Stimulated activated CD8-positive, alpha-beta memory T cell treated with anti-CD3 and anti-CD28 coated beads, Interleukin-4, amount 100 ng/mL, for 24 hours (primary cell): ENCODE measurements at regions not wholly inside any gene's neighbourhood (a gene's known extent, or its start where the extent isn't known, plus 50 kb on each side); places are given as distances from the start of the nearest gene placed in this dataset.

Experiments used
- DNase-seq: peaks from one replicate; pipeline ENCODE4 v3.0.0-alpha.2; 2020; ENCODE audit warnings: low read depth

DNA sequence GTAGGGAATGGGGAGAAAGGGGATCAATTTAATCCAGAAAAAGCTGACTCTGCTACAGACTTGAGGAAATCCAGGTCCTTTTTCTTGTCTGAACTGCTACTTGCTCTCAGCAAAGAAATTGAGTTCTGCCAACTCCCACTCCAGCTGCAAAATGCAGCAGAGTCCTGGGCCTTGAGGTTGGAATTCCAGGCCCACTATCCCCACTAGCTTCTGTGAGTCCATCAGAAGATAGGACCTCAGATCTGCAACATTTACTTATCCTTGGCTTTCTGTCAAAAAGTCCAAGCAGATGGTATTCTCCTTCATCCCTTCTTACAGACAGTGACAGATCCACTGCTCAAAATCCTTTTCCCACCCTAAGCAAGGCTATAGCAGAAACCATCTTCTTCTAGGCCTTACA is 219.2 kb downstream of the ARHGAP12 start:
- DNase-seq, result no peak

DNA sequence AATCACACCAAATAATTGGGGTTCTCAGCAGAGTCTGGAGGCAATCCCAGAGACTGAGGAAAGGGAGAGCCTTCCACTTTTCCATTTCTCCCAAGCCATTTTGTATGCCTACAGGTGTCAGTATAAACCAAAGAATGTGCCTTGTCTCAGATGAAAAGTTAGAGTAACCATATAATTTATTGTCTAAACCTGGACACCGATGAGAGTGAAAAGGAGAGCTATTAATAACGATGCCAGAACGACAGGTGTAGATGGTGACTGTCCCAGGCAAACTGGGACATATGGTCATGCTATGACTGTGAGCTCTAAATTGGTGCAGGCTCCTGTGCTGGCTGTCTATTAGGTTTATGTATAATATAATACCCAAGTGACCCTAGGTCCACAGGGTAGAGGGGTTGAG is 219.6 kb downstream of the ARHGAP12 start:
- no peak for DNase-seq

GRCh38 chr10:31708474-31708873 is 220.2 kb downstream of the ARHGAP12 start:
- DNase-seq, result no peak

DNA sequence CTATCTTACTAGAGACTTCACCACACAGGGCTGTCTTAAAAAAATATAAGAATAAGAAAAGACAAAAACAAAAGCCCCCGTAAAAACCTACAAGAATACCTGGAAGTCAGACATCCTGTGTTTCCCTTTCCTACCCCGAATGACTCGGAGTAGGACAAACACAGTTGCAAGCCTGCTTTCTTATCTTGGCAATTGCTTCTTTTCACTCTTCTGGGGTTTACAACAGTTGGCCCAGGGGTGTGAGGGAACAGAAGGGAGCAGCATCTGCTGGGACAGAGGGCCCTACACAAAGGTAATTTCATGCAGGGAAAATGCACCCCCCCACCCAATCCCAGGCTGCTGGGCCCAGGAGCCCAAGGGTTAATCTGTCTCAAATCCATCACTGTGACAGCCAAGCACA is 220.6 kb downstream of the ARHGAP12 start:
- no peak for DNase-seq

DNA sequence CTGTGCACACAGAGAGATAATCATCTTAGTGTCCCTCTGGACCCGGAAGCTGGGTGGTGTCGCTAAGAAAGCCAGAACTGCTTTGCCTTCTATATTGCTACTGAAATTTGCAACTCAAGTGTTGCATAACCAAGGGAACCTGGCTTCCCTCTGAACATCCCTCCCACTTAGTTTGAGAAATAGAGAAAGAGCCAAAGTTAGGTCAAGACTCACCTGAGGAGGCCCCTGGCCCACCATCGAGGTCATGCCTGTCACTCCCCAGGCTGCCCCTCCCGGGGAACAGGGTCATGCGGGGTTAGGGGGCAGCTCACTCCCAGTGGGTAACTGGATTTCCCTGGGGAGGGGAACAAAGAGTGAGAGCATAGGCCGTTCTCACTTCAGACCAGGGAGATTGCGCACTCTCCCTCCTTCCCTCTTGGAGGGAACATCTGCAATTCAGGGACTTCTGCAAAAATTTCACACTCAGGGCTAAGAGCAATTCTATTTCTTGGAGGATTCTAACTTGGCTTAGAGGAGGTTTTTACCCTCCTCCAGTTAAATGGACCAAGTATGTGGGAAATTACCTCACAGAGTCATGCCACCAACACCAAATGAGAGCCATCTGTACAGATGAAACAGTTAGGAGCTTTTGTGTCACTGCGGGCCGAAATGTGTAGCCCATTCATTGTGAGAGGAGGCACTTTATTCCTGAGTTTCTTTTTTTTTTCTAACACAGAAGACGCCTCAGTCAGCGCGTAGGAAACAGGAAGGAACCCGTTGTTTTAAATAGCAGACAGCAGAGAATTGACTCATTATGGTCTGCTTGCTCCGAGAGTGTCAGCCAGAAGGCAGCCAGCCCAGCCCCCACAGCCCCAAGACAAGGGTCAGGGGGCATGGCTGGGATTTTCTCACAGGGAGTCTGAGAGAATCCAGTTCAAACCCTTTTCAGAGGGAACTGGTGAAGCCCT is 221.3 kb downstream of the ARHGAP12 start:
- peak; percentile 18 for DNase-seq

DNA sequence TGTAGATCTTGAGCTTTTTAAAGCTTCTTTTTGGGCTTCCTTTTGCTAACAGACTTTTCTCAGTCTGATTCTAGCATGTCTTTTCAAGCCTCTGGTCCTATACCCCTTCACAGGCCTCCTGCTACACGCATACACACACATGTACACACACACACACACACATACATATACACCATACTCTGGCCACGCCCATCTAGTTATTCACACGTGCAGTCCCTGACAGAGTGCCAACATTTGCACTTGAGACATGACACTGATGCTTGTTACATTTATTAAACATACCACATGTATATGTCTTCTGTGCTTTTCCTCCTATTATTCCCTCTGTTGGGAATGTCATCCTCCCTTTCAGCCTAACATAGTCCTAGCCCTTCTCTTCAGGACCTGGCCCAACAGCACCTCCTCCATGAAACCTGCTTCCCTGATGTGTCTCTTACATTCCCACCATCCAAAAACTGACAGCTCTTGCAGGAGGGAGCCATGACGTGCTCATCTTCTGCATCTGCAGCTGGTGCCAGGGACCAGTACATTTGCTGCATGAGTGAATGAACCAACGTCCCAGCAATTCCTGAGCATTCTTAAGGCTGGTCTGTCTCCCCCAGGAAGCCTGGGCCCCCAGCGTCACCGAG is 222.1 kb downstream of the ARHGAP12 start:
- DNase-seq, result no peak

DNA sequence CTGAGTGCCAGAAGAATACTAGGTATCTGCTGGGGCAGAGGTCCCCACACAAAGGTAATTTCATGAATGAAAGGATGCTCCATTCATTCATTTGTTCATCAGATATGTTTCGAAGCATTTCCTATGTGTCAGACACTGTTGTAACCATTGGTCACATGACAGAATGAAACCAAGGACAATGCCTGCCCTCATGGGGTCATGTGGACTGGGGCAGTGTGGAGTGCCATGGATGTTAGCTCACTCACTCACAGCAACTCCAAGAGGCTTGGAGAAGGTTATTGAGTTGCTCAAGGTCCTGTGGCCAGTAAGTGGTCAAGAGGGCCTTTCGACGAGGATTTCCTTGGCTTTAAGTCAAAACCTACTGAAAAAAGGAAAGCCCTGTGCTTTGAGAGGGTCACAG is 223.5 kb downstream of the ARHGAP12 start:
- DNase-seq, result no peak

DNA sequence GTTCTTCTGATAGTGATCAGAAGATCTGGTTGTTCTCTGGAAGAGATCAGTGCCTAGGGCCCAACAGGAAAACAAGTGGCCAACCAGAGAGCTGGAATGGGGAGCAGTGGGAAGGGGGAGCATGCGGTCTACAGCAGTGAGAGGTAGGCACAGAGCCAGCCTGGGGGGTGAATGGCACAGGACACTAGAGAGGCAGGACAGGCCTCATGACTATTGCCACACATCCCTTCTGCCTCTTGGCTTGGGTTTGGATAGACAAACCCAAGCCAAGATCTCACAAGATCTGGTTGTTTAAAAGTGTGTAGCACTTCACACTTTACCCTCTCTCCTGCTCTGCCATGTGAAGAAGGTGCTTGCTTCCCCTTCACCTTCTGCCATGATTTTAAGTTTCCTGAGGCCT is 224.4 kb downstream of the ARHGAP12 start:
- no peak for DNase-seq

DNA sequence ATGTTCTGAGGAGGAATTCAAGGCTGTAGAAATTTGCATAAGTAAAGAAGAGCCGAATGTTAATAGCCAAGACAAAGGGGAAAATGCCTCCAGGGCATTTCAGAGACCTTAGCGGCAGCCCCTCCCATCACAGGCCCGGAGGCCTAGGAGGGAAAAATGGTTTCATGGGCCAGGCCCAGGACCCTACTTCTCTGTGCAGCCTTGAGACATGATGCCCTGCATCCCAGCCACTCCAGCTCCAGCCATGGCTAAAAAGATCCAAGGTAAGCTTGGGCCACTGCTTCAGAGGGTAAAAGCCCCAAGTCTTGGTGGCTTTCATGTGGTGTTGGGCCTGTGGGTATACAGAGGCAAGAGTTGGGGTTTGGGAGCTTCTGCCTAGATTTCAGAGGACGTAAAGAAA is 225.7 kb downstream of the ARHGAP12 start:
- DNase-seq, result no peak

DNA sequence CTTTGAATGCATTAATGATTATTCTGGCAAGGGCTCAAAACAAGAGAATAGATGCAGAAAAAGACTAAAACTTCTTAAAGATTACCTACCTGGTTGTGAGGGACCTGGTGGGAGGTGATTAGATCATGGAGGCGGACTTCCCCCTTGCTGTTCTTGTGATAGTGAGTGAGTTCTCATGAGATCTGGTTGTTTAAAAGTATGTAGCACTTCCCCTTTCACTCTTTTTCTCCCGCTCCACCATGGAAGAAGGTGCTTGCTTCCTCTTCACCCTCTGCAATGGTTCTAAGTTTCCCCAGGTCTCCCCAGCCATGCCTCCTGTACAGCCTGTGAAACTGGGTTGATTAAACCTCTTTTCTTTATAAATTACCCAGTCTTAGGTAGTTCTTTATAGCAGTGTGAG is 226.6 kb downstream of the ARHGAP12 start:
- no peak for DNase-seq

DNA sequence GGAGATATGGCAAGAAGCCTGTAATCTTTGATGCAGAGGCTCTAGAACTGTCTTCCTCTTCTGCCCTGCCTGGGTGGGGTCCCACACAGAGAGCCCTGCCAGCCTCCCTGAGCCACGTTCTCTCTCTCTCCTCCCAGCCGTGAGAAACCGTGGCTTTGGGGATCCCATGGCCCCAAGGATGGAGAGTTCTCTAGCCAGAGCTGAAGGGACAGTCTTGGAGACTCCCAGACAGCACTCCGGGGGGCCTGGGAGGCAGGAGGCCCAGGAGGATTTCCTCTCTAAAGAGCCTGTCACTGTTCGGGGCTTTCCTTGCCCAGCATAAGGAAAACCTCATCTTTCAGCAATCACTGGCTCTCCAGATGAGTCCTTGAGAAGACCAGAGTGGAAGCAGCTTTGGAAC is 227.1 kb downstream of the ARHGAP12 start:
- no peak for DNase-seq

DNA sequence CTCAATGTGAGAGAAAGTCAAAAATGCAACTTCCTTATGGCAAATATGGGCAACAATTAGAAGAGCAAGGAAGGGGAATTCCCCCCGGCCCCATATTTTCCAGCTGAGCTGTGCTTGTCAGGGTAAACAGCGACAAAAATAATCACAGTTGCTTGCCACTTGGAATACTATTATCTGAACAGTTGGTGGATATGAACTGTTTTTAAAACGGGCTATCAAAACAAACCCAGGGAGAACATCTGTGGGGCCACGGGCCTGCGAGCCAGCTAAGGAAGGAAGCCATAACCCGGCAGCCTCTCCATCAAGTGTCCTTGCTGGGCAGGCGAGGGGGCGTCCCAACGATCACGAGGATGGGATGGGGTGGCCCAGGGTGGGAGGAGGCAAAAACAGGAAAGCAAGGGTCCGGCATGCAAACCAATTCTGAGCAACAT is 228.4 kb downstream of the ARHGAP12 start:
- DNase-seq, result no peak

DNA sequence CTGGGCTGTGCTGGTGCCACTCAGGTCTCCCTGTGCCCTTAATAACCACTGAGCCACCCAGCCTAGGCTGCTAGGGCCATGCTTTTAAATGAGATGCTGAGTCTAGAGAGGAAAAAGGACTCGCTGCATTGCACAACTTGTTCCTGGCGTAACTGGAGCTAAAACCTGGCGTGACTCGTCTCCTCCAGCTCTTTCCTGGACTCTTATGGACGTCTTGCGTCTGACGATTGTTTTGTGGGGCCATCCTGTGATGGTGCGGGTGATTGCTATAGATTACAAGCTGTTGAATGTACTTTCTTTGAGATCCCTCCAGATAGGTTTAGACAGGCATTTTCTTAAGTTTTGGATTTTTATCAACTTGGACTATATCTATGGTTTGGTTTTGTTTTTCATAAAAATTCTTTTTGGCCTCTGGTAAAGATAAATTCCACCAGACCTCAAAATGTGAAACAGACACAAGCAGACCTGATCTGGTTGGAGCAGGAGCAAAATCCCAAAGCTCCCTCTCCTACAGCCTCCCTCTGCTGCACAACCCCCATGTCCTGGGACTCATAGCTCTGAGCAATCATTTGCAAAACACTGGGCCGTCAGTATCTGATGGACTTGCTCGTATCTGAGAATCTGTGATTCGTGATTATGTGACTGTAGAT is 230.3 kb downstream of the ARHGAP12 start:
- DNase-seq, result no peak

- no peak for DNase-seq
Observed at GRCh38 chr10:31697271-31698180, 231.1 kb downstream of the ARHGAP12 start.

- no peak for DNase-seq
Observed at GRCh38 chr10:31694929-31695837, 233.4 kb downstream of the ARHGAP12 start.

DNA sequence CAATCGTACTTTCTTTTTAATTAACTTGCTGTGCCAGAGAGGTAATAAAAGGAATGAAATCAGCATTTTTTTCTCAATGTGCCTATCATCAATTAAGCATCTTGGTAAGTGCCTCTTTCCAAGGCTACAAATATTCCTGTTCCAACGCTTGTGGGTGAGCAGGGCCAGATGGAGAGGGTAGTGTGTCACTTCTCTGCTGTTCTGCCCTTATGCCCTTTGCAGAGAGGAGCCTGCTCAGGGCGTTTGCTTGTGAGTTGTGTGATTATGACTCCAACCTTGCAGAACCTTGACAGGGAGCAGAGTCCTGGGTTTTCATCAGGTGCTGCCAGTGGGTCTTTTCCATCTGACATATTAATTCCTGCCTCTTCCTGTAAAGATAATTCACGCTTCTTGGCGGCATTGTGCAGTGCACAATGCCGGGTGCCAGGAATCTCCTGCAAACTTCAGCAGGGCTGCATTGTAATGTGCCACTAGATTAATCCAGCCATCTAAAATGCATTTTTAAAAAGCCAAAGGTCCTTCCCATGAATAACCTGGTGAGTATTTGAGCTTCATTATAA is 234.4 kb downstream of the ARHGAP12 start:
- no peak for DNase-seq

- no peak for DNase-seq
Observed at GRCh38 chr10:31693491-31693890, 235.1 kb downstream of the ARHGAP12 start.

DNA sequence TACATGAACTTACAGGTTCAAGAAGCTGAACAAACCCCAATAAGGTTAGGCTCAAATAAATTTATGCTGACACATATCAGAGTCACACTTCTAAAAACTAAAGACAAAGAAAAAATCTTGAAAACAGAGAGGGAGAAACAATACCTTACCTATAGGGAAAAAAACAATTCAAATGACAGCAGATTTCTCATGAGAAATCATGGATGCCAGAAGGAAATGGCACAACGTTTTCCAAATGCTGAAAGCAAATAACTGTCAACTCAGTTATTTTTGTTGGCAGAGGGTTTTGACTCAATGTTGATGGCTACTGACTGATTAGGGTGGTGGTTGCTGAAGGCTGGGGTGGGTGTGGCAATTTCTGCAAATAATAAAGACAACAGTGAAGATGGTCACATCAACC is 239.4 kb downstream of the ARHGAP12 start:
- DNase-seq, result no peak

GRCh38 chr10:31687663-31688482 is 240.8 kb downstream of the ARHGAP12 start:
- no peak for DNase-seq

- DNase-seq, result no peak
Observed at GRCh38 chr10:31686599-31686998, 242.0 kb downstream of the ARHGAP12 start.
